Prostate gland (tissue), 2 donors: ENCODE measurements at regions not wholly inside any gene's neighbourhood (a gene's known extent, or its start where the extent isn't known, plus 50 kb on each side); places are given as distances from the start of the nearest gene placed in this dataset.
"Not testable (repeated sequence)": the region's sequence is repeated elsewhere in the genome, so short reads cannot be mapped to it uniquely, and the experiment has no call there.

Experiments
- DNase-seq: peaks from one replicate; pipeline ENCODE4 v3.0.0-alpha.2; 2019; ENCODE audit warnings: low spot score
- H3K27ac ChIP-seq, 2 donors: fragments of 200-600 bp; sonication (generic); 2 replicates each; pipeline ENCODE4 v1.5.1; 2017 to 2019
- H3K27me3 ChIP-seq: fragments of 200-600 bp; sonication (generic); replicated peaks from 2 replicates; pipeline ENCODE4 v1.5.1; 2019; ENCODE audit not compliant: insufficient read depth
- H3K36me3 ChIP-seq, 2 donors: fragments of 200-600 bp; sonication (generic); 1 replicate in 1 of 2; 2 replicates in 1 of 2; pipeline versions ENCODE4 v1.5.1 to v1.8.1; 2017 to 2019
- H3K4me1 ChIP-seq: fragments of 200-600 bp; sonication (generic); replicated peaks from 2 replicates; pipeline ENCODE4 v1.5.1; 2019
- H3K4me3 ChIP-seq, 2 donors: fragments of 200-600 bp; sonication (generic); 2 replicates each; pipeline ENCODE4 v1.5.1; 2017 to 2019
- H3K9me3 ChIP-seq: fragments of 200-600 bp; sonication (generic); 2 replicates; pipeline ENCODE4 v1.5.1; 2017
- POLR2A ChIP-seq: fragments of 450-650 bp; IDR thresholded peaks from one replicate; pipeline ENCODE4 v1.6.1; 2016; ENCODE audit warnings: antibody characterized with exemption, mild to moderate bottlenecking
- POLR2AphosphoS5 ChIP-seq: sonication (generic); formaldehyde crosslinking; IDR thresholded peaks from one replicate; pipeline ENCODE4 v1.6.1; 2017; ENCODE audit warnings: antibody characterized with exemption
- WGBS: methylation state at CpG from one replicate; pipeline ENCODE4 v1.1.5; 2018; 5-methylcytosine and 5-hydroxymethylcytosine counted together
- intact Hi-C: fragments of 100-400 bp; cut with DNase I; formaldehyde crosslinking; loops from one replicate; pipeline ENCODE4 v1.14.2; 2022
- TF ChIP-seq, protein P1 (sequence below), 4 experiments: fragments of 200-600 bp in 2 of 4; fragments of 450-650 bp in 2 of 4; sonication (generic) in 2 of 4; IDR thresholded peaks; 1 replicate in 3 of 4; 2 replicates in 1 of 4; pipeline ENCODE4 v1.5.1; 2016 to 2019; ENCODE audit warnings: antibody characterized with exemption in 4 of 4, mild to moderate bottlenecking in 2 of 4, moderate library complexity in 2 of 4

DNA sequence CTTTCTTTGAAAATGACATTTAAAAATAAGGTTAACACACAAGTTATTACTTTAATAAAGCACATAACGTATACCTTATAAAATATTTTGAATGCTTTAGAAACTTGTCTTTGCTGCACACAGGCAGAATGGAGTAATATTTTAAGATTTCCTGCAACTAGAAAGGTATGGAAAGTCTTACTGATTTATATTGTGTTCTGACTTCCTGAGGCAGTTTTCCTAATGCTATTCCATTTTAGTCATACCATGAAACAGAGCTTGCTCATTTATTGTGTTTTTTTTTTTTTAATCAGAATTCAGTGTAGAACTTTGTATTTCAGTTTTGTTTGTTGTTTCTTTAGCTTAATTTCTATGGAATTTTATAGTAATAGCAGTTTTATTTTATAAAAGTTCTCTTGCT is 60.9 kb upstream of the S1PR1 start:
- DNase-seq: no peak
- TF ChIP-seq POLR2A (no peak), POLR2AphosphoS5 (no peak)
- TF ChIP-seq, protein P1, sequence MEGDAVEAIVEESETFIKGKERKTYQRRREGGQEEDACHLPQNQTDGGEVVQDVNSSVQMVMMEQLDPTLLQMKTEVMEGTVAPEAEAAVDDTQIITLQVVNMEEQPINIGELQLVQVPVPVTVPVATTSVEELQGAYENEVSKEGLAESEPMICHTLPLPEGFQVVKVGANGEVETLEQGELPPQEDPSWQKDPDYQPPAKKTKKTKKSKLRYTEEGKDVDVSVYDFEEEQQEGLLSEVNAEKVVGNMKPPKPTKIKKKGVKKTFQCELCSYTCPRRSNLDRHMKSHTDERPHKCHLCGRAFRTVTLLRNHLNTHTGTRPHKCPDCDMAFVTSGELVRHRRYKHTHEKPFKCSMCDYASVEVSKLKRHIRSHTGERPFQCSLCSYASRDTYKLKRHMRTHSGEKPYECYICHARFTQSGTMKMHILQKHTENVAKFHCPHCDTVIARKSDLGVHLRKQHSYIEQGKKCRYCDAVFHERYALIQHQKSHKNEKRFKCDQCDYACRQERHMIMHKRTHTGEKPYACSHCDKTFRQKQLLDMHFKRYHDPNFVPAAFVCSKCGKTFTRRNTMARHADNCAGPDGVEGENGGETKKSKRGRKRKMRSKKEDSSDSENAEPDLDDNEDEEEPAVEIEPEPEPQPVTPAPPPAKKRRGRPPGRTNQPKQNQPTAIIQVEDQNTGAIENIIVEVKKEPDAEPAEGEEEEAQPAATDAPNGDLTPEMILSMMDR (IDR thresholded peaks at IDR 0.05): no peak
- 71% methylated on average over 1 of the region's 1 CpG for WGBS
- Histone ChIP-seq H3K4me3 (no peak overlapping the region), H3K27ac (no peak overlapping the region), H3K9me3 (no peaks in the 10 kb centered on the region), H3K27me3 (no peaks in the 10 kb centered on the region), H3K36me3 (no peaks in the 10 kb centered on the region), H3K4me1 (no peaks in the 10 kb centered on the region)
- intact Hi-C loops: no loop called here

DNA sequence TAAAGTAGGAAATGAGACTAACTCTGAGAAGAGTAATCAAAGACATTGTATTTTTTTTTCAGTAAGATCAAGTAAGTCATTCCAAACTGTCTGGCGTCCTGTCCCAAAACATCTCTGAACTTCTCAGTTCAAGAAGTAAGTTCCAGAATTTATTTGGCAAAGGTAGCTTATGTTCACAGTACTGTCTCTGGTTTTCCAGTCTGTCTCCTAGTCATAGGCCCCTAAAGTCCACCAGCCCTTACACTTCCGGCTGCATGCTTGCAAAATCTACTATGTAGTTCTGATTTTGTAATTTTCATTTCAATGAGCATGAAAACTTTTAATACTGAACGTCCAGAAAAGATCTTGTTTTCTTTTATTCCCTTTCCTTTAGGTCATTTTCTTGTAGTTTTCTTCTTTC is 61.4 kb upstream of the S1PR1 start:
- Histone ChIP-seq H3K4me3 (no peak overlapping the region), H3K27ac (no peak overlapping the region), H3K4me1 (no peaks in the 10 kb centered on the region), H3K36me3 (no peaks in the 10 kb centered on the region), H3K9me3 (no peaks in the 10 kb centered on the region), H3K27me3 (no peaks in the 10 kb centered on the region)
- TF ChIP-seq POLR2AphosphoS5 (no peak), POLR2A (no peak)
- TF ChIP-seq, protein P1 (IDR thresholded peaks at IDR 0.05): no peak
- 67% methylated on average over 3 of the region's 3 CpGs for WGBS
- intact Hi-C loops: no loop called here
- DNase-seq: no peak

DNA sequence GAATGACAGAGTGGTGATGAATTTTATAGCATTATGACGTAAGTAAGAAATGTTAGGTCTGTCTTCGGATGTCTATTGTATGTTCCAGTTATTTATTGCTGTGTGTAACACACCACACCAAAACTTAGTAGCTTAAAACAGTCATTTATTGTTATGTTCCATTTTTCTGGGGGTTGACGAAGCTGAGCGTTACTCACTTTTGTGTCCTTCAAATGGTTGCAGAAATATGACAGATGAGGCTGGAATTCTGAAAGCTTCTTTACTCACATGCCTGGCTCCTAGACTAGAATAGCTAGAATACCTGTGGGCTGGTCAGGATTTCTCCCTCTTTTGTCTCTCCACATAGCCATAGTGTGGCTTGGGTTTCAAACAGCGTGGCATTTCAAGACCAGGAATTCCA is 62.1 kb upstream of the S1PR1 start:
- Histone ChIP-seq H3K27ac (no peak overlapping the region), H3K9me3 (no peaks in the 10 kb centered on the region), H3K36me3 (no peaks in the 10 kb centered on the region), H3K4me3 (no peak overlapping the region), H3K27me3 (no peaks in the 10 kb centered on the region), H3K4me1 (no peaks in the 10 kb centered on the region)
- DNase-seq: no peak
- intact Hi-C loops: no loop called here
- 88% methylated on average over 5 of the region's 5 CpGs for WGBS
- no peak for TF ChIP-seq POLR2AphosphoS5
- TF ChIP-seq POLR2A: no peak
- TF ChIP-seq, protein P1 (IDR thresholded peaks at IDR 0.05): no peak

DNA sequence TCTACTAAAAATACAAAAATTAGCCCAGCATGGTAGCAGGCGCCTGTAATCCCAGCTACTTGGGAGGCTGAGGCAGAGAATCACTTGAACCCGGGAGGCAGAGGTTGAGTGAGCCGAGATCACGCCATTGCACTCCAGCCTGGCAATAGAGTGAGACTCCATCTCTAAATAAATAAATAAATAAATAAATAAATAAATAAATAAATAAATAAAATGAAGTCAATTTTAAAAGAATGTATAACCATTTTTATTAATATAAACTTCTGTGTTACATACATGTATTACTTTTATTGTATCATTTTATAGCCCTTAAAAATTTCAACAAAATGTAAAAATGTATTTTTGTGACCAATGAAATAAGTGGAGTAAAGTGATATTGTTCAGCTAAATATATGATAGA is 62.5 kb upstream of the S1PR1 start:
- H3K9me3 ChIP-seq, DNase-seq, H3K4me1 ChIP-seq, H3K27ac ChIP-seq, intact Hi-C loops, H3K27me3 ChIP-seq, H3K36me3 ChIP-seq, H3K4me3 ChIP-seq: not testable (repeated sequence)
- WGBS: 94% methylated on average over 4 of the region's 4 CpGs

DNA sequence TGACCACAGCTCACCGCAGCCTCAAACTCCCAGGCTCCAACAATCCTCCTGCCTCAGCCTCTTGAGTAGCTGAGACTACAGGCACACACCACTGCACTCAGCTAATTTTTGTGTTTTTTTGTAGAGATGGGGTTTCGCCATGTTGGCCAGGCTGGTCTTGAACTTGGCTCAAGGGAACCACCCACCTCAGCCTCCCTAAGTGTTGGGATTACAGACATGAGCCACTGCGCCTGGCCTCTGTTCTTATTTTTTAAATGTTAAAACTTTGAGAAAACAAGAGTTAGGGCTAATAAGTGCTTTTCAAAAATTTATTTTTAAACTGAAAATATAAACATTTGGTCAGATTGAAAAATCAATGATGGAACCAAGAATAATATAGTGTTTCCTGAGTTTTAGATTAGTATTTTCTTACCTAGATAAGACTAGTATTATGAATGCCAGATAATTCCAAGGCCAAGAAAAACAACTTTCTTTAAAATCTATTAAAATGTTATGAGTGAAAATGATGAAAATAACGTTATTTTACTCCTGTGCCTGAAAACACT is 66.2 kb upstream of the S1PR1 start:
- H3K4me1 ChIP-seq: no peaks in the 10 kb centered on the region
- 89% methylated on average over 4 of the region's 4 CpGs for WGBS
- no peaks in the 10 kb centered on the region for H3K9me3 ChIP-seq
- H3K4me3 ChIP-seq: no peak overlapping the region
- DNase-seq: no peak
- H3K36me3 ChIP-seq: no peaks in the 10 kb centered on the region
- intact Hi-C loops: no loop called here
- H3K27ac ChIP-seq: no peak overlapping the region
- TF ChIP-seq POLR2AphosphoS5 (no peak), POLR2A (no peak)
- TF ChIP-seq, protein P1 (IDR thresholded peaks at IDR 0.05): no peak
- no peaks in the 10 kb centered on the region for H3K27me3 ChIP-seq
